Neuronal stem cell (in vitro differentiated cells): ENCODE measurements at regions not wholly inside any gene's neighbourhood (a gene's known extent, or its start where the extent isn't known, plus 50 kb on each side); places are given as distances from the start of the nearest gene placed in this dataset.

Experiments used
- DNase-seq: peaks from one replicate; pipeline ENCODE4 v3.0.0-alpha.2; 2013; ENCODE audit warnings: low spot score
- H2AFZ ChIP-seq: one replicate; pipeline ENCODE4 v1.6.1; 2013; ENCODE audit warnings: mild to moderate bottlenecking, low read length, inconsistent platforms
- H2AK5ac ChIP-seq: 2 replicates; pipeline ENCODE4 v1.6.1; 2013; ENCODE audit warnings: low read depth, mild to moderate bottlenecking, inconsistent platforms, low read length, moderate library complexity, mixed read lengths
- H2BK120ac ChIP-seq: 2 replicates; pipeline ENCODE4 v1.6.1; 2013; ENCODE audit warnings: low read depth, mild to moderate bottlenecking, inconsistent platforms, low read length, moderate library complexity, mixed read lengths
- H2BK12ac ChIP-seq: one replicate; pipeline ENCODE4 v1.6.1; 2013; ENCODE audit warnings: low read length, inconsistent platforms
- H2BK15ac ChIP-seq: 2 replicates; pipeline ENCODE4 v1.6.1; 2013; ENCODE audit warnings: mild to moderate bottlenecking, low read length, inconsistent platforms, mixed read lengths
- H2BK5ac ChIP-seq: one replicate; pipeline ENCODE4 v1.6.1; 2013; ENCODE audit warnings: inconsistent platforms, mild to moderate bottlenecking, low read length, moderate library complexity
- H3K14ac ChIP-seq: one replicate; pipeline ENCODE4 v1.6.1; 2013; ENCODE audit warnings: low read length, inconsistent platforms
- H3K18ac ChIP-seq: 2 replicates; pipeline ENCODE4 v1.6.1; 2013; ENCODE audit warnings: low read length, inconsistent platforms
- H3K23ac ChIP-seq: 2 replicates; pipeline ENCODE4 v1.6.1; 2013; ENCODE audit warnings: low read depth, mild to moderate bottlenecking, mixed read lengths, low read length, inconsistent platforms; ENCODE audit not compliant: poor library complexity
- H3K27ac ChIP-seq: replicated peaks from 3 replicates; pipeline ENCODE4 v1.5.1; 2013; ENCODE audit warnings: low read length, inconsistent platforms
- H3K27me3 ChIP-seq, 3 experiments: 2 replicates each; pipeline ENCODE4 v1.6.1; 2013; ENCODE audit warnings: low read length in 3 of 3, mild to moderate bottlenecking in 2 of 3, inconsistent platforms in 1 of 3, low read depth in 1 of 3, mixed read lengths in 1 of 3, moderate library complexity in 1 of 3; ENCODE audit not compliant: control insufficient read depth in 3 of 3, insufficient read depth in 3 of 3
- H3K36me3 ChIP-seq, 2 donors: replicated peaks in 1 of 2; 2 replicates each; pipeline ENCODE4 v1.6.1; 2013; ENCODE audit warnings: low read length in 2 of 2; ENCODE audit not compliant: control insufficient read depth in 2 of 2, insufficient read depth in 2 of 2
- H3K4ac ChIP-seq: 2 replicates; pipeline ENCODE4 v1.6.1; 2013; ENCODE audit warnings: inconsistent platforms, mild to moderate bottlenecking, low read length, moderate library complexity
- H3K4me1 ChIP-seq, 2 donors: 1 replicate in 1 of 2; 2 replicates in 1 of 2; pipeline ENCODE4 v1.6.1; 2013; ENCODE audit warnings: low read length in 2 of 2, low read depth in 1 of 2; ENCODE audit not compliant: control insufficient read depth in 2 of 2, insufficient read depth in 1 of 2
- H3K4me2 ChIP-seq: one replicate; pipeline ENCODE4 v1.6.1; 2013; ENCODE audit warnings: mild to moderate bottlenecking, low read length, inconsistent platforms; ENCODE audit not compliant: insufficient read depth, poor library complexity, severe bottlenecking
- H3K4me3 ChIP-seq, 2 donors: 2 replicates each; pipeline ENCODE4 v1.5.1; 2013; ENCODE audit warnings: low read length in 2 of 2, mild to moderate bottlenecking in 2 of 2, inconsistent platforms in 1 of 2, moderate library complexity in 1 of 2
- H3K79me1 ChIP-seq: one replicate; pipeline ENCODE4 v1.6.1; 2013; ENCODE audit warnings: low read depth, mild to moderate bottlenecking, inconsistent platforms, low read length, moderate library complexity
- H3K9ac ChIP-seq: one replicate; pipeline ENCODE4 v1.6.1; 2013; ENCODE audit warnings: mild to moderate bottlenecking, low read depth, low read length, inconsistent platforms; ENCODE audit not compliant: poor library complexity
- H3K9me3 ChIP-seq, 2 donors: replicated peaks in 1 of 2; 2 replicates each; pipeline versions ENCODE3 to v1.6.1; 2013; ENCODE audit warnings: low read length in 2 of 2, mild to moderate bottlenecking in 2 of 2, inconsistent platforms in 1 of 2, low read depth in 1 of 2, mixed read lengths in 1 of 2, moderate library complexity in 1 of 2; ENCODE audit not compliant: control insufficient read depth in 2 of 2, insufficient read depth in 1 of 2
- H4K8ac ChIP-seq: one replicate; pipeline ENCODE4 v1.6.1; 2013; ENCODE audit warnings: low read depth, mild to moderate bottlenecking, inconsistent platforms, low read length, moderate library complexity
- H4K91ac ChIP-seq: one replicate; pipeline ENCODE4 v1.6.1; 2013; ENCODE audit warnings: low read length, low read depth, mild to moderate bottlenecking, inconsistent platforms; ENCODE audit not compliant: poor library complexity
- WGBS, 2 donors: extraction: QIAGEN DNeasy Blood & Tissue Kit; methylation state at CpG; one replicate each; pipeline ENCODE4 v1.1.7; 2013; ENCODE audit warnings: missing lambda C conversion rate in 2 of 2, mixed read lengths in 1 of 2; ENCODE audit not compliant: insufficient read length in 2 of 2, insufficient replicate concordance in 1 of 2; ENCODE audit errors: extremely low coverage in 2 of 2; 5-methylcytosine and 5-hydroxymethylcytosine counted together

GRCh38 chr12:90183201-90183600 is 474.6 kb upstream of the ATP2B1 start:
- WGBS, 2 donors: no CpG with 5 or more reads among the region's 1 CpG
- DNase-seq: no peak
- H4K91ac ChIP-seq: no peak overlapping the region

GRCh38 chr12:90181216-90181615 is 472.6 kb upstream of the ATP2B1 start:
- no peak overlapping the region for H3K27ac ChIP-seq
- no peak overlapping the region for H3K18ac ChIP-seq
- no peak overlapping the region for H3K14ac ChIP-seq
- H3K23ac ChIP-seq: no peak overlapping the region
- H3K4me1 ChIP-seq: no peaks in the 10 kb centered on the region
- no peak overlapping the region for H4K8ac ChIP-seq
- no peaks in the 10 kb centered on the region for H3K36me3 ChIP-seq
- H3K4me2 ChIP-seq: no peak overlapping the region
- DNase-seq: no peak
- no peaks in the 10 kb centered on the region for H3K9me3 ChIP-seq
- no peak overlapping the region for H3K4me3 ChIP-seq
- H4K91ac ChIP-seq: no peak overlapping the region
- H2AK5ac ChIP-seq: no peak overlapping the region
- no peak overlapping the region for H2BK15ac ChIP-seq
- no peaks in the 10 kb centered on the region for H3K79me1 ChIP-seq
- H2AFZ ChIP-seq: peak overlapping the region; percentile 51
- no peak overlapping the region for H2BK120ac ChIP-seq
- no peak overlapping the region for H2BK12ac ChIP-seq
- H3K27me3 ChIP-seq: no peaks in the 10 kb centered on the region
- H3K9ac ChIP-seq: no peak overlapping the region
- H2BK5ac ChIP-seq: no peak overlapping the region
- no CpG with 5 or more reads among the region's 3 CpGs for WGBS, 2 donors
- H3K4ac ChIP-seq: no peak overlapping the region

More at GRCh38 chr12:90183201-90183600, 474.6 kb upstream of the ATP2B1 start:
- no peaks in the 10 kb centered on the region for H3K4me1 ChIP-seq
- no peak overlapping the region for H3K18ac ChIP-seq
- H3K4ac ChIP-seq: no peak overlapping the region
- H4K8ac ChIP-seq: no peak overlapping the region
- H3K79me1 ChIP-seq: no peaks in the 10 kb centered on the region
- no peak overlapping the region for H3K4me3 ChIP-seq
- no peak overlapping the region for H3K4me2 ChIP-seq
- H3K36me3 ChIP-seq: no peaks in the 10 kb centered on the region
- H2BK12ac ChIP-seq: no peak overlapping the region
- no peak overlapping the region for H2AFZ ChIP-seq
- no peak overlapping the region for H2BK5ac ChIP-seq
- no peak overlapping the region for H3K14ac ChIP-seq
- no peak overlapping the region for H3K27ac ChIP-seq
- no peak overlapping the region for H2BK120ac ChIP-seq
- no peak overlapping the region for H3K9ac ChIP-seq
- H2AK5ac ChIP-seq: no peak overlapping the region
- H3K9me3 ChIP-seq: no peaks in the 10 kb centered on the region
- no peaks in the 10 kb centered on the region for H3K27me3 ChIP-seq
- no peak overlapping the region for H2BK15ac ChIP-seq
- no peak overlapping the region for H3K23ac ChIP-seq

GRCh38 chr12:90174956-90175355 is 466.3 kb upstream of the ATP2B1 start:
- Histone ChIP-seq H2AK5ac (no peak overlapping the region), H3K4ac (no peak overlapping the region), H3K23ac (no peak overlapping the region), H4K91ac (no peak overlapping the region), H3K36me3 (no peaks in the 10 kb centered on the region), H3K27ac (no peak overlapping the region), H4K8ac (no peak overlapping the region), H3K27me3 (no peaks in the 10 kb centered on the region), H3K4me3 (no peak overlapping the region), H3K14ac (no peak overlapping the region), H2BK5ac (no peak overlapping the region), H2BK120ac (no peak overlapping the region), H3K9ac (no peak overlapping the region), H3K4me1 (peaks cover 2 to 8% of the 10 kb centered on the region in 2 donors), H3K9me3 (no peaks in the 10 kb centered on the region), H3K79me1 (no peaks in the 10 kb centered on the region), H2BK12ac (no peak overlapping the region), H3K18ac (no peak overlapping the region), H2AFZ (no peak overlapping the region), H3K4me2 (no peak overlapping the region), H2BK15ac (no peak overlapping the region)
- DNase-seq: no peak
- no CpG with 5 or more reads among the region's 1 CpG for WGBS, 2 donors

GRCh38 chr12:90174198-90174510 is 465.5 kb upstream of the ATP2B1 start:
- Histone ChIP-seq H4K8ac (no peak overlapping the region), H3K4ac (no peak overlapping the region), H2AFZ (peak overlapping the region; percentile 36), H3K9me3 (no peaks in the 10 kb centered on the region), H2BK12ac (no peak overlapping the region), H3K4me2 (no peak overlapping the region), H2BK120ac (no peak overlapping the region), H3K4me3 (no peak overlapping the region), H3K4me1 (peaks cover 2 to 8% of the 10 kb centered on the region in 2 donors), H3K18ac (no peak overlapping the region), H3K9ac (no peak overlapping the region), H2AK5ac (no peak overlapping the region), H2BK15ac (no peak overlapping the region), H2BK5ac (no peak overlapping the region), H3K14ac (no peak overlapping the region), H4K91ac (no peak overlapping the region), H3K27ac (no peak overlapping the region), H3K36me3 (no peaks in the 10 kb centered on the region), H3K23ac (no peak overlapping the region), H3K27me3 (no peaks in the 10 kb centered on the region), H3K79me1 (no peaks in the 10 kb centered on the region)
- no CpG with 5 or more reads among the region's 1 CpG for WGBS, 2 donors
- DNase-seq: no peak
